Cerebellar cortex (tissue), 1 donor: ENCODE measurements at regions not wholly inside any gene's neighbourhood (a gene's known extent, or its start where the extent isn't known, plus 50 kb on each side); places are given as distances from the start of the nearest gene placed in this dataset.

Experiments used
- DNase-seq: peaks from one replicate; pipeline ENCODE4 v3.0.0-alpha.2; 2015; ENCODE audit warnings: low spot score

GRCh38 chr15:38176155-38176554 lies 76.5 kb upstream of the SPRED1 start:
- DNase-seq: no peak

- no peak for DNase-seq
These were observed 75.9 kb upstream of the SPRED1 start for GRCh38 chr15:38176691-38177090.

- no peak for DNase-seq
These were observed 69.7 kb upstream of the SPRED1 start for GRCh38 chr15:38182900-38183299.

GRCh38 chr15:38186507-38186906 lies 66.1 kb upstream of the SPRED1 start:
- DNase-seq: no peak

- no peak for DNase-seq
These were observed 64.9 kb upstream of the SPRED1 start for GRCh38 chr15:38187630-38188313.

GRCh38 chr15:38189671-38190295 lies 62.9 kb upstream of the SPRED1 start:
- DNase-seq: no peak

GRCh38 chr15:38190501-38190900 lies 62.1 kb upstream of the SPRED1 start:
- DNase-seq: no peak

- no peak for DNase-seq
These were observed 60.1 kb upstream of the SPRED1 start for GRCh38 chr15:38192496-38192895.

GRCh38 chr15:38193496-38193895 lies 59.1 kb upstream of the SPRED1 start:
- no peak for DNase-seq

- DNase-seq: no peak
These were observed 57.3 kb upstream of the SPRED1 start for GRCh38 chr15:38195191-38195901.

GRCh38 chr15:38196076-38196475 lies 56.6 kb upstream of the SPRED1 start:
- no peak for DNase-seq

- no peak for DNase-seq
These were observed 55.1 kb upstream of the SPRED1 start for GRCh38 chr15:38197553-38197952.

GRCh38 chr15:38201714-38202113 lies 50.9 kb upstream of the SPRED1 start:
- DNase-seq: no peak

- DNase-seq: no peak
These were observed 50.3 kb upstream of the SPRED1 start for GRCh38 chr15:38202361-38202760.
